SK-N-SH (cell line): ENCODE measurements at regions not wholly inside any gene's neighbourhood (a gene's known extent, or its start where the extent isn't known, plus 50 kb on each side); places are given as distances from the start of the nearest gene placed in this dataset.

ENCODE experiments used
- CTCF ChIA-PET: fragments of 300-600, 350-600 bp; formaldehyde crosslinking; extraction: SDS; loops from one replicate; lab custom pipeline; 2021; lab: Yijun Ruan, JAX
- POLR2A ChIA-PET: fragments of 350-600 bp; sonication (Branson Sonifier 250); formaldehyde crosslinking; extraction: SDS; loops from one replicate; lab custom pipeline; 2020; ENCODE audit warnings: antibody characterized with exemption, inconsistent platforms; lab: Yijun Ruan, JAX
- DNase-seq: peaks from one replicate; pipeline ENCODE4 v3.0.0; 2012
- H2AFZ ChIP-seq: fragments of 200-600 bp; sonication (generic); 2 replicates; pipeline ENCODE4 v1.8.1; 2016; ENCODE audit warnings: antibody characterized with exemption, mild to moderate bottlenecking, low read depth
- H3F3A ChIP-seq: fragments of 200-600 bp; sonication (generic); replicated peaks from 2 replicates; pipeline ENCODE3; 2016; ENCODE audit warnings: antibody characterized with exemption, mild to moderate bottlenecking; ENCODE audit not compliant: insufficient read depth
- H3K27ac ChIP-seq, 2 experiments: fragments of 200-500 bp in 1 of 2; fragments of 200-600 bp in 1 of 2; sonication (Bioruptor generic) in 1 of 2; sonication (generic), shearing (Covaris generic) in 1 of 2; 2 replicates each; pipeline versions ENCODE4 v1.5.1 to v1.6.1; 2014 to 2016; ENCODE audit warnings: low read depth in 2 of 2, inconsistent platforms in 1 of 2, low read length in 1 of 2, mild to moderate bottlenecking in 1 of 2, mixed read lengths in 1 of 2
- H3K27me3 ChIP-seq: fragments of 200-600 bp; sonication (generic), shearing (Covaris generic); 2 replicates; pipeline ENCODE4 v1.6.1; 2016; ENCODE audit warnings: mixed run types; ENCODE audit not compliant: insufficient read depth
- H3K36me3 ChIP-seq, 2 experiments: fragments of 200-500 bp in 1 of 2; fragments of 200-600 bp in 1 of 2; sonication (Bioruptor generic) in 1 of 2; sonication (generic) in 1 of 2; replicated peaks in 1 of 2; 2 replicates each; pipeline versions ENCODE3 to v1.5.1; 2014 to 2016; ENCODE audit warnings: low read length in 1 of 2, mild to moderate bottlenecking in 1 of 2; ENCODE audit not compliant: insufficient read depth in 2 of 2, control insufficient read depth in 1 of 2
- H3K4me1 ChIP-seq, 2 experiments: fragments of 200-500 bp in 1 of 2; fragments of 200-600 bp in 1 of 2; sonication (Bioruptor generic) in 1 of 2; sonication (generic), shearing (Covaris generic) in 1 of 2; 2 replicates each; pipeline versions ENCODE4 v1.5.1 to v1.6.1; 2014 to 2016; ENCODE audit warnings: low read depth in 1 of 2, low read length in 1 of 2, mixed run types in 1 of 2; ENCODE audit not compliant: insufficient read depth in 2 of 2, control insufficient read depth in 1 of 2
- H3K4me2 ChIP-seq: fragments of 200-600 bp; sonication (generic), shearing (Covaris generic); 2 replicates; pipeline ENCODE4 v1.6.1; 2017; ENCODE audit warnings: mixed run types
- H3K4me3 ChIP-seq, 2 experiments: fragments of 200-500 bp in 1 of 2; fragments of 200-600 bp in 1 of 2; sonication (Bioruptor generic) in 1 of 2; sonication (generic), shearing (Covaris generic) in 1 of 2; 2 replicates each; pipeline versions ENCODE4 v1.5.1 to v1.8.1; 2014 to 2016; ENCODE audit warnings: low read depth in 2 of 2, inconsistent platforms in 1 of 2, low read length in 1 of 2, mild to moderate bottlenecking in 1 of 2, mixed read lengths in 1 of 2, moderate library complexity in 1 of 2
- H3K79me2 ChIP-seq: fragments of 200-600 bp; sonication (generic); 2 replicates; pipeline ENCODE4 v1.8.1; 2017; ENCODE audit warnings: mild to moderate bottlenecking; ENCODE audit not compliant: insufficient read depth
- H3K9ac ChIP-seq: fragments of 200-600 bp; sonication (generic); 2 replicates; pipeline ENCODE4 v1.6.1; 2017; ENCODE audit warnings: mixed run types
- H3K9me2 ChIP-seq: fragments of 200-600 bp; sonication (generic); 2 replicates; pipeline ENCODE4 v1.6.1; 2017; ENCODE audit warnings: mixed run types
- H3K9me3 ChIP-seq: fragments of 200-600 bp; sonication (generic); 2 replicates; pipeline ENCODE4 v1.6.1; 2017; ENCODE audit warnings: mixed run types, mild to moderate bottlenecking, moderate library complexity
- H4K20me1 ChIP-seq: fragments of 200-600 bp; sonication (generic); 2 replicates; pipeline ENCODE4 v1.6.1; 2017; ENCODE audit warnings: mild to moderate bottlenecking, mixed run types; ENCODE audit not compliant: insufficient read depth
- CHD2 ChIP-seq: fragments of 150-350 bp; IDR thresholded peaks from 2 replicates; pipeline ENCODE4 v1.6.1; 2018; ENCODE audit warnings: low read length; ENCODE audit not compliant: partially characterized antibody
- EZH2phosphoT487 ChIP-seq: fragments of 200-600 bp; sonication (generic); IDR thresholded peaks from 2 replicates; pipeline ENCODE4 v1.6.1; 2017; ENCODE audit warnings: low read depth, mixed run types, mild to moderate bottlenecking, antibody characterized with exemption, moderate library complexity, borderline replicate concordance
- FOXJ3 ChIP-seq: sonication (generic); formaldehyde crosslinking; IDR thresholded peaks from 2 replicates; pipeline ENCODE4 v1.5.1; 2020; ENCODE audit warnings: mild to moderate bottlenecking, missing genetic modification reagents
- FOXM1 ChIP-seq: IDR thresholded peaks from 2 replicates; pipeline ENCODE4 v1.4.0; 2012; ENCODE audit warnings: low read depth, mild to moderate bottlenecking
- RCOR1 ChIP-seq: fragments of 150-350 bp; IDR thresholded peaks from 2 replicates; pipeline ENCODE4 v1.6.1; 2017; ENCODE audit warnings: antibody characterized with exemption, low read length
- RXRA ChIP-seq: IDR thresholded peaks from 2 replicates; pipeline ENCODE4 v1.4.0; 2012; ENCODE audit warnings: low read depth, mild to moderate bottlenecking, borderline replicate concordance
- TEAD4 ChIP-seq: IDR thresholded peaks from 2 replicates; pipeline ENCODE4 v1.4.0; 2012; ENCODE audit warnings: mild to moderate bottlenecking, borderline replicate concordance; ENCODE audit not compliant: insufficient read depth
- YY1 ChIP-seq: IDR thresholded peaks from 2 replicates; pipeline ENCODE4 v1.4.0; 2012; ENCODE audit warnings: low read depth, mild to moderate bottlenecking
- WGBS: methylation state at CpG from one replicate; pipeline ENCODE4 v1.1.6; 2017; ENCODE audit warnings: low lambda C conversion rate; 5-methylcytosine and 5-hydroxymethylcytosine counted together
- TF ChIP-seq, protein P1 (sequence below): IDR thresholded peaks from 2 replicates; pipeline ENCODE4 v1.6.1; 2012; ENCODE audit warnings: mild to moderate bottlenecking, low read depth, low read length, moderate library complexity
- TF ChIP-seq, protein P2 (sequence below): fragments of 150-350 bp; IDR thresholded peaks from 2 replicates; pipeline ENCODE4 v1.6.1; 2016; ENCODE audit warnings: mild to moderate bottlenecking, low read depth, low read length
- TF ChIP-seq, protein P3 (sequence below): IDR thresholded peaks from 2 replicates; pipeline ENCODE4 v1.4.0; 2012; ENCODE audit warnings: low read depth, borderline replicate concordance
- TF ChIP-seq, protein P4 (sequence below): IDR thresholded peaks from 2 replicates; pipeline ENCODE4 v1.4.0; 2012; ENCODE audit warnings: low read depth, borderline replicate concordance
- TF ChIP-seq, protein P5 (sequence below): IDR thresholded peaks from 2 replicates; pipeline ENCODE4 v1.4.0; 2012; ENCODE audit warnings: low read depth

DNA sequence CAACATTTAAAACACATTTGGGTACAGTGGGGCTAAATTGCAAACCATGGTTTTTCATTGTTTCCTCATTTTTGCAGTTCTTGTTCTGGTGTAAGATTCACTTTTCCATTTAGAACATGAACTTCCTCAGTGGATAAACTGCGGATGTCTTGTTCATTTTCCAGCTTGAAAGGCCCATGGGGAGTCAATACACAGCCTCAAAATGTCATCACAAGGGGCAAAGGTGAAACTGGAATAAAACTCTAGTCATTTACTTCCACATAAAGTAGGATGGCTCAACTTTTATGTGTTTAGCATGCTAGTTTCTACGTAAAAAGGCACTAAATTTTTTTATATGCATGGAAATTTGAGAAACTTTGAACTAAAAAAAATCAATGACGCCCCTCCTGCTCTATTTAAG lies 718.8 kb downstream of the TLR4 start:
- no peak overlapping the region for H3K4me3 ChIP-seq
- POLR2A ChIA-PET, result no interaction called here
- TF ChIP-seq, protein P1, sequence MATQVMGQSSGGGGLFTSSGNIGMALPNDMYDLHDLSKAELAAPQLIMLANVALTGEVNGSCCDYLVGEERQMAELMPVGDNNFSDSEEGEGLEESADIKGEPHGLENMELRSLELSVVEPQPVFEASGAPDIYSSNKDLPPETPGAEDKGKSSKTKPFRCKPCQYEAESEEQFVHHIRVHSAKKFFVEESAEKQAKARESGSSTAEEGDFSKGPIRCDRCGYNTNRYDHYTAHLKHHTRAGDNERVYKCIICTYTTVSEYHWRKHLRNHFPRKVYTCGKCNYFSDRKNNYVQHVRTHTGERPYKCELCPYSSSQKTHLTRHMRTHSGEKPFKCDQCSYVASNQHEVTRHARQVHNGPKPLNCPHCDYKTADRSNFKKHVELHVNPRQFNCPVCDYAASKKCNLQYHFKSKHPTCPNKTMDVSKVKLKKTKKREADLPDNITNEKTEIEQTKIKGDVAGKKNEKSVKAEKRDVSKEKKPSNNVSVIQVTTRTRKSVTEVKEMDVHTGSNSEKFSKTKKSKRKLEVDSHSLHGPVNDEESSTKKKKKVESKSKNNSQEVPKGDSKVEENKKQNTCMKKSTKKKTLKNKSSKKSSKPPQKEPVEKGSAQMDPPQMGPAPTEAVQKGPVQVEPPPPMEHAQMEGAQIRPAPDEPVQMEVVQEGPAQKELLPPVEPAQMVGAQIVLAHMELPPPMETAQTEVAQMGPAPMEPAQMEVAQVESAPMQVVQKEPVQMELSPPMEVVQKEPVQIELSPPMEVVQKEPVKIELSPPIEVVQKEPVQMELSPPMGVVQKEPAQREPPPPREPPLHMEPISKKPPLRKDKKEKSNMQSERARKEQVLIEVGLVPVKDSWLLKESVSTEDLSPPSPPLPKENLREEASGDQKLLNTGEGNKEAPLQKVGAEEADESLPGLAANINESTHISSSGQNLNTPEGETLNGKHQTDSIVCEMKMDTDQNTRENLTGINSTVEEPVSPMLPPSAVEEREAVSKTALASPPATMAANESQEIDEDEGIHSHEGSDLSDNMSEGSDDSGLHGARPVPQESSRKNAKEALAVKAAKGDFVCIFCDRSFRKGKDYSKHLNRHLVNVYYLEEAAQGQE, result no peak
- TF ChIP-seq, protein P2, sequence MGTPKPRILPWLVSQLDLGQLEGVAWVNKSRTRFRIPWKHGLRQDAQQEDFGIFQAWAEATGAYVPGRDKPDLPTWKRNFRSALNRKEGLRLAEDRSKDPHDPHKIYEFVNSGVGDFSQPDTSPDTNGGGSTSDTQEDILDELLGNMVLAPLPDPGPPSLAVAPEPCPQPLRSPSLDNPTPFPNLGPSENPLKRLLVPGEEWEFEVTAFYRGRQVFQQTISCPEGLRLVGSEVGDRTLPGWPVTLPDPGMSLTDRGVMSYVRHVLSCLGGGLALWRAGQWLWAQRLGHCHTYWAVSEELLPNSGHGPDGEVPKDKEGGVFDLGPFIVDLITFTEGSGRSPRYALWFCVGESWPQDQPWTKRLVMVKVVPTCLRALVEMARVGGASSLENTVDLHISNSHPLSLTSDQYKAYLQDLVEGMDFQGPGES, result no peak
- TF ChIP-seq, protein P3, sequence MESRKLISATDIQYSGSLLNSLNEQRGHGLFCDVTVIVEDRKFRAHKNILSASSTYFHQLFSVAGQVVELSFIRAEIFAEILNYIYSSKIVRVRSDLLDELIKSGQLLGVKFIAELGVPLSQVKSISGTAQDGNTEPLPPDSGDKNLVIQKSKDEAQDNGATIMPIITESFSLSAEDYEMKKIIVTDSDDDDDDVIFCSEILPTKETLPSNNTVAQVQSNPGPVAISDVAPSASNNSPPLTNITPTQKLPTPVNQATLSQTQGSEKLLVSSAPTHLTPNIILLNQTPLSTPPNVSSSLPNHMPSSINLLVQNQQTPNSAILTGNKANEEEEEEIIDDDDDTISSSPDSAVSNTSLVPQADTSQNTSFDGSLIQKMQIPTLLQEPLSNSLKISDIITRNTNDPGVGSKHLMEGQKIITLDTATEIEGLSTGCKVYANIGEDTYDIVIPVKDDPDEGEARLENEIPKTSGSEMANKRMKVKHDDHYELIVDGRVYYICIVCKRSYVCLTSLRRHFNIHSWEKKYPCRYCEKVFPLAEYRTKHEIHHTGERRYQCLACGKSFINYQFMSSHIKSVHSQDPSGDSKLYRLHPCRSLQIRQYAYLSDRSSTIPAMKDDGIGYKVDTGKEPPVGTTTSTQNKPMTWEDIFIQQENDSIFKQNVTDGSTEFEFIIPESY, result no peak
- TF ChIP-seq FOXM1, result no peak
- TF ChIP-seq, all 33 proteins: peak for 0
- Histone ChIP-seq H3K9ac (no peak overlapping the region), H3K79me2 (no peaks in the 10 kb centered on the region), H3K4me1 (no peaks in the 10 kb centered on the region), H3K27ac (no peak overlapping the region), H3K9me3 (no peaks in the 10 kb centered on the region), H3F3A (no peaks in the 10 kb centered on the region), H3K27me3 (no peaks in the 10 kb centered on the region), H3K4me2 (no peak overlapping the region), H3K9me2 (no peaks in the 10 kb centered on the region), H2AFZ (no peak overlapping the region), H4K20me1 (no peaks in the 10 kb centered on the region), H3K36me3 (no peaks in the 10 kb centered on the region)
- WGBS, result 27% methylated on average over 3 of the region's 3 CpGs
- CTCF ChIA-PET, result no interaction called here
- DNase-seq, result no peak

DNA sequence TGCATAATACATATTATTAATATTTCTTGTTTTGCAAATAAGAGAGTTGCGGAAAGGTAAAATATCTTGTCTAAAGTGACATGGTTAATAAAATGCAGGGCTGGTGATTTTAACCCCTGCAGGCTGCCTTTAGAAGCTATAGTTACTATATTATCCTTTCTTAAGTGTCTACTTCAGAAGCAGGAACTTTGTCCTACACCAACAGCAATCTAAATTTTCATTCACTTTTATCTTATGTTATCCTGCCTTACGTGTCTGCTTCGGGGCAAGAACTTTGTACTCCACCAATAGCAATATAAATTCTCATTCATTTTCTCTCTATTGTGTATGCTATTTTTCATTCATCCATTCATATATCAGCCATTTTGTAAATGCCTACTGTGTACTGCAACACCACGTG lies 719.5 kb downstream of the TLR4 start:
- Histone ChIP-seq H3K4me3 (no peak overlapping the region), H3K9ac (no peak overlapping the region), H3K36me3 (no peaks in the 10 kb centered on the region), H4K20me1 (no peaks in the 10 kb centered on the region), H3F3A (no peaks in the 10 kb centered on the region), H3K4me1 (no peaks in the 10 kb centered on the region), H3K9me3 (no peaks in the 10 kb centered on the region), H3K4me2 (no peak overlapping the region), H3K9me2 (no peaks in the 10 kb centered on the region), H2AFZ (no peak overlapping the region), H3K27ac (no peak overlapping the region), H3K27me3 (no peaks in the 10 kb centered on the region), H3K79me2 (no peaks in the 10 kb centered on the region)
- DNase-seq, result no peak
- whole genome bisulfite sequencing, result 45% methylated on average over 4 of the region's 4 CpGs
- no peak for TF ChIP-seq RCOR1
- no peak for TF ChIP-seq RXRA
- TF ChIP-seq, protein P4, sequence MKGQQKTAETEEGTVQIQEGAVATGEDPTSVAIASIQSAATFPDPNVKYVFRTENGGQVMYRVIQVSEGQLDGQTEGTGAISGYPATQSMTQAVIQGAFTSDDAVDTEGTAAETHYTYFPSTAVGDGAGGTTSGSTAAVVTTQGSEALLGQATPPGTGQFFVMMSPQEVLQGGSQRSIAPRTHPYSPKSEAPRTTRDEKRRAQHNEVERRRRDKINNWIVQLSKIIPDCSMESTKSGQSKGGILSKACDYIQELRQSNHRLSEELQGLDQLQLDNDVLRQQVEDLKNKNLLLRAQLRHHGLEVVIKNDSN, result no peak
- no peak for TF ChIP-seq CHD2
- TF ChIP-seq FOXM1, result no peak
- no peak for TF ChIP-seq TEAD4
- TF ChIP-seq FOXJ3 (CRISPR knock-in tag), result no peak
- TF ChIP-seq EZH2phosphoT487, result no peak
- no peak for TF ChIP-seq YY1
- TF ChIP-seq, protein P5, sequence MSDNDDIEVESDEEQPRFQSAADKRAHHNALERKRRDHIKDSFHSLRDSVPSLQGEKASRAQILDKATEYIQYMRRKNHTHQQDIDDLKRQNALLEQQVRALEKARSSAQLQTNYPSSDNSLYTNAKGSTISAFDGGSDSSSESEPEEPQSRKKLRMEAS, result no peak
- ChIA-PET CTCF (no interaction called here), POLR2A (no interaction called here)
